H7 (cell line): ENCODE measurements at regions not wholly inside any gene's neighbourhood (a gene's known extent, or its start where the extent isn't known, plus 50 kb on each side); places are given as distances from the start of the nearest gene placed in this dataset.

ENCODE experiments used
- DNase-seq: peaks from one replicate; pipeline ENCODE4 v3.0.0; 2012
- H3K27me3 ChIP-seq: 2 replicates; pipeline ENCODE4 v1.6.0; 2011; ENCODE audit warnings: mild to moderate bottlenecking, low read length; ENCODE audit not compliant: control insufficient read depth, insufficient read depth
- H3K36me3 ChIP-seq: replicated peaks from 2 replicates; pipeline ENCODE4 v1.5.1; 2011; ENCODE audit warnings: low read length; ENCODE audit not compliant: control insufficient read depth, insufficient read depth
- H3K4me3 ChIP-seq: 2 replicates; pipeline ENCODE4 v1.5.1; 2011; ENCODE audit warnings: low read depth, mild to moderate bottlenecking, control low read depth, low read length, moderate library complexity; ENCODE audit not compliant: insufficient read depth

DNA sequence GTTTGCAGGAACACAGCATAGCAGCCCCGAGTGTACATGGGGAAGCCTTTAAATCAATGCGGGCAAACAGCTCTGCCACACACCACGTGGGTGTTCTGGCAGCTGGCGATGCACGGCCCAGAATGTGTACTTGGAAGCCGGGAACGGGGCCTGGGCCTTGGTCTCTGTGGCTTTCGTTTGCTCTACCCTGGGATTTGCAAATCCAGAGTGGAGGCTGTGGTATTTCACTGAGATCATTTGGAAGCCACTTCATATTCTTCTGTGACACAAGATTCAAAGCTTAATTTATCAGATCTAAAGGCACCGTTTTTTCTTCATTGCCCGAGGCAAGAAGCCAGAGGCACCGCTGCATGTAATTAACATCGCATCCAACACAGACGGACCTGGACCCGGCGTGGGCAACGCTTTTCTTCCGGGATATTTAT lies 246.3 kb upstream of the MYT1L start:
- DNase-seq, result no peak
- Histone ChIP-seq H3K36me3 (no peaks in the 10 kb centered on the region), H3K27me3 (no peaks in the 10 kb centered on the region), H3K4me3 (no peak overlapping the region)

- Histone ChIP-seq H3K4me3 (no peak overlapping the region), H3K27me3 (no peaks in the 10 kb centered on the region), H3K36me3 (no peaks in the 10 kb centered on the region)
- DNase-seq, result no peak
These were observed 244.9 kb upstream of the MYT1L start for GRCh38 chr2:2575870-2576386.

DNA sequence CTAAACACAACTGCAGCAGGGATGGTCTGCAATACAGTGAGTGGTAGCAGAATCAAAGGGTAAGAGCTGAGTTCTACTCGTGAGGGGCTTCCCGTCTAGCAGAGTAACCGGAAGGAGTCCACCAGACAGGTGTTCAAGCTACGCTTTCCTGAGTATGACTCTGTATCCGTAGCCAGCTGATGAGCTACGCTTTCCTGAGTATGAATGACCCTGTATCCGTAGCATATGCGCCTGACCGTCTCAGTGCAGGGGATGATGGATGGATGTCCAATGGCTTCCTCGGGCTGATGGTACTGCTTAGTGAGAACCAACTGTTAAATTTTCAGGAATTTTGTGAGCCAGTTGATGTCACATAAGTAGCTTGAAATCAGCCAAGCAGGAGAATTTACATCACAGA lies 244.1 kb upstream of the MYT1L start:
- no peaks in the 10 kb centered on the region for H3K36me3 ChIP-seq
- no peak for DNase-seq
- no peak overlapping the region for H3K4me3 ChIP-seq
- no peaks in the 10 kb centered on the region for H3K27me3 ChIP-seq

DNA sequence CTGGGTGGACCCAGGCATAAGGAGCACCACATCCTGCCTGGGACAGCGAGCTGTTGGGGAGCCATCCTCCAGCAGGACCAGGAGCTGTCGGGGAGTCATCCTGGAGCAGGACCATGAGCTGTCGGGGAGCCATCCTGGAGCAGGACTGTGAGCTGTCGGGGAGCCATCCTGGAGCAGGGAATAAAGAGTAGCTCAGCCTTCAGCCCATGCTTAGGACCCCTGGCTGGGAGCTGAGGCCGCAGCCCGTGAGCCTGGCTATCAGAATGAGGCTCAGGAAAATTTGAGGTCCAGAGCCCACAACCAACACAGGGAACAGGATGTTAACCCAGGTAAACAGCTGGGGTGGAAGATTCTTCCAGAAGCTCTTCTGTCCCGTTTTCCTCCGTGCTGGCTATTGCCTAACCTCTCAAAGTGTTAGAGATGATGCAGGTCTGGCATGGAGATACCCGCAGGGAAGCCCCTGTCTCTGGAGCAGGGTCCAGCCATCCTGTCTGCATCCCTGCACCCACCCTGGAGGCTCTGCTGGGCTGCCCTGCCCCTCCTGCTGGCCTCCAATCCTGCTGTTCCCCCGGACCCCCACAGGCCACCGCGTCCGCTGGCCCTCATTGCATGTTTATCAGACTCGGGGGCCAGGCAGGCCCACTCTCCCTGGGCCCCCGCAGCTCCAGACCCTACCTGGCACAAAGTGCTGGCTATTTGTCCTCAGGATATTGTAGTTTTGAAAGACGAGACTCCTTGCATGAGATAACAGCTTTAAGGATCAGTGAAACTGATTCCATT lies 243.5 kb upstream of the MYT1L start:
- DNase-seq, result no peak
- Histone ChIP-seq H3K36me3 (no peaks in the 10 kb centered on the region), H3K27me3 (no peaks in the 10 kb centered on the region), H3K4me3 (no peak overlapping the region)

DNA sequence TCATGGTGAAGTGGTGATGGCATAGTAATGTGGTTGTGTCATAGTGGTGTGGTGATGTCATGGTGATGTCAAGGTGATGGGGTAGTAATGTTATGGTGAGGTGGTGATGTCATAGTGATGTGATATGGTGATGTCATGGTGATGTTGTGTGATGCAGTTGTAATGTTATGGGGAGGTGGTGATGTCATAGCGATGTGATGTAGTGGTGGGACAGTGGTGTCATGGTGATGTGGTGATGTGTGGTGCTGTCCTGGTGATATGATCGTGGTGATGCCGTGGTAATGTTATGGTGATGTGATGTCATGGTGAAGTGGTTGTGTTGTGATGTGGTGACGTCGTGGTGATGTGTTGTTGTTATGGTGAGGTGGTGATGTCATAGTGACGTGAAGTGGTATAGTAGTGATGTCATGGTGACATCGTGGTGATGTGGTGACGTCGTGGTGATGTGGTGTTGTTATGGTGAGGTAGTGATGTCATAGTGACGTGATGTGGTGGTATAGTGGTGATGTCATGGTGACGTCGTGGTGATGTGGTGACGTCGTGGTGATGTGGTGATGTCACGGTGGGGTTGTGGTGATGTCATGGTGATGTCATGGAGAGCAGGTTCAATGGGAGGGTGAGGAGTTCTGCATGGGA lies 242.7 kb upstream of the MYT1L start:
- H3K27me3 ChIP-seq, result no peaks in the 10 kb centered on the region
- no peak overlapping the region for H3K4me3 ChIP-seq
- no peak for DNase-seq
- H3K36me3 ChIP-seq, result no peaks in the 10 kb centered on the region

DNA sequence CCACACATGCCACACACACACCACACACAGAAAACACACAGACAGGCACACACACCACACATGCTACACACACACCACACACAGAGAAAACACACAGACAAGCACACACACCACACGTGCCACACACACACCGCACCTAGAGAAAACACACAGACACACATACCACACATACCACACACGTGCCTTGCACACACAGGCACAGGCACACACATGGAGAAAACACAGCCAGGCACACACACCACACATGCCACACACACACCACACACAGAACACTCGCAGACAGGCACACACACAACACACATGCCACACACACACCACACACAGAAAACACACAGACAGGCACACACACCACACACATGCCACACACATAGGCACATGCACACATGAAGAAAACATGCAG lies 242.1 kb upstream of the MYT1L start:
- H3K36me3 ChIP-seq, result no peaks in the 10 kb centered on the region
- DNase-seq, result no peak

DNA sequence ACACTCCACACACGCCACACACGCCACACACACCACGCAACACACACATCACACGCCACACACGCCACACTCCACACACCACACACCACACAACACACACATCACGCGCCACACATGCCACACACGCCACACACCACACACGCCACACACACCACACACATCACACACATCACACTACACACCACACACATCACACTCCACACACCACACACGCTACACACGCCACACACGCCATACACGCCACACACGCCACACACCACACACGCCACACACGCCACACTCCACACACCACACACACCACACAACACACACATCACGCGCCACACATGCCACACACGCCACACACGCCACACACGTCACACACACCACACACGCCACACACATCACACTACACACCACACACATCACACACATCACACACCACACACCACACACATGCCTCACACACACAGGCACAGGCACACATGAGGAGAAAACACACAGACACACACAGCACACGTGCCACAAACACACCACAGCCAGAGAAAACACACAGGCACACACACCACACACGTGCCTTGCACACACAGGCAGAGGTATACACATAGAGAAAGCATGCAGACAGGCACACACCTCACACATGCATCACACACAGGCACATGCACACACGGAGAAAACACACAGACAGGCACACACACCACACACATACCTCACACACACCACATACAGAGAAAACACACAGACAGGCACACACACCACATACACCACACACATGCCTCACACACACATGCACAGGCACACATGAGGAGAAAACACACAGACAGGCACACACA lies 241.5 kb upstream of the MYT1L start:
- H3K27me3 ChIP-seq, result no peaks in the 10 kb centered on the region
- H3K4me3 ChIP-seq, result no peak overlapping the region
- H3K36me3 ChIP-seq, result no peaks in the 10 kb centered on the region
- no peak for DNase-seq

More for the DNA sequence above, 242.1 kb upstream of the MYT1L start:
- Histone ChIP-seq H3K4me3 (no peak overlapping the region), H3K27me3 (no peaks in the 10 kb centered on the region)

DNA sequence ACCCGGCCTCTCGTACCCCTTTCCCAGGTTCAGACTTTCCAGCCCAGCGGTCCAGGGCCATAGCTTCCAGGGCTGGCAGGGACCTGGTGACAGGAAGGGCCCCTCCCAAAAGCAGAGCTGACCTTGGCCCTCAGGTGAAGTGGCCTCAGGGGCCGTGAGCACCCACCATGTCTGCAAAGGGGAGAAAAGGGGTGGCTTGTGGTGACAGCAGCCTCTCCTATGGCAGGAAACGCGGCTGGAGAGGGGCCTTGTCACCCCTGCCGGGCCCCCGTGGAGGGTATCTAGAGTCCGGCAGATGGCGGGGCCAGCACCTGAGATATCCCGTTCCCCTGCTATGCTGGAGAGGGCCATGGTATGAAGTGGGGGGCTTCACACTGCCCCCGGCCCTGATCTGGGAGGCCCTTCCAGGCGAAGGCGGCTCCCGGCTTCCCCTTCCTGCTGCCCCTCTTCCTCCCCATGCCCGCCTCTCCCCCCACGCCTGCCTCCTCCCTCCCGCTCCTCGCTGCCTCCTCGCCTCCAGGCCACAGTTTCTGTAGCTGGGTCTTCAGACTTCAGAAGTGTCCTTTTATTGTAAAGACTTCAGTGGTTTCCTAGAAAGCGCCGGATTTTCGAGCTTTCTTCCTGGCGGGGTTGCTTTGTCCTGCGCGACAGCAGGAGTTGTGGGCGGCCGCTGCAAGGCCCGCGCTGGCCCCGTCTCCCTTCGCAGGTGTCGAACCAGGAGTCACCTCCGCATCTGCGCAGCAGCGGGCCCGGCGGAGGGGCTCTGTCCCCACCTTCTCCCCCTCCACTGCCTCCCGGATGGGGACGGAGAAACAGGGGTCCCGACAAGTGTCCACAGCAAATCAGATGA lies 240.5 kb upstream of the MYT1L start:
- DNase-seq, result peak; percentile 58
- H3K27me3 ChIP-seq, result no peaks in the 10 kb centered on the region
- H3K36me3 ChIP-seq, result no peaks in the 10 kb centered on the region
- H3K4me3 ChIP-seq, result no peak overlapping the region

DNA sequence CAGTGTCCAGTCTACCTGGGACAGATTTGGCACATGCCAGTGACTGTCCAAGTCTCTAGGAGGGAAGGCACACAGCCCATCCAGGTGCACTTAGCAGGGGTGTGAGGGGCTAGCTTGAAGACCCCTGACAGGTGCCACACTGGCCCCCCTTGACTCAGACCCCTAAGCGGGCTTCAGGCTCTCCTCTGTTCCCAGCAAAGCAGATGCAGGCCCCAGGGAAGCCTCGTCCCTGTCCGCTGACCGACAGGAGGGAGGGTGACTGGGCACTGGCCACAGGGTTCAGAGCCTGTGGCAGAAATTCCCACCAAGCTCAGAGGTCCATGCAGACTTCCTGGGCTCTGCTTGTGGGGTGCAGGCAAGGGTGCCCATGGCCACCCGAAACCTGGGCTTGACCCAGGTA lies 239.8 kb upstream of the MYT1L start:
- Histone ChIP-seq H3K27me3 (no peaks in the 10 kb centered on the region), H3K4me3 (no peak overlapping the region), H3K36me3 (no peaks in the 10 kb centered on the region)
- no peak for DNase-seq

DNA sequence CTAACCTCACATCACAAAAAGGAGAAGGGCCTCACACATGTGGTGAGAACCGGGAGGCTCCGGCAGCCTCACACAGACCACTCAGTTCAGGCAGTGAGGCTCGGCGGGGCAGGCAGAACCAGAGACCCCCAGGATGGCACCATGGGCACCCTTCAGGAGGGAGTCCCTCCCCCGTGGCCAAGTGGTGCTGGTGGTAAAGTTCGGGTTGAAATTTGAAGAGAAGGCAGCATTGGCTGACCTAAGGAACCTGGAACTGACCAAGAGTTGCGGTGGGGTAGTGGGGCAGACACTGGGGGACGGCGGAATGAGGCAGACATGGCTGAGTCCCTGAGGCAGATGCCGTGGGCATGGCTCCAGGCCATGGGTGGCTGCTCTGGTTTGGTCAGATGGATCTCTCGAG lies 239.3 kb upstream of the MYT1L start:
- Histone ChIP-seq H3K4me3 (no peak overlapping the region), H3K27me3 (no peaks in the 10 kb centered on the region; the same call in 1 of the 2 replicates), H3K36me3 (no peaks in the 10 kb centered on the region)
- DNase-seq, result no peak

DNA sequence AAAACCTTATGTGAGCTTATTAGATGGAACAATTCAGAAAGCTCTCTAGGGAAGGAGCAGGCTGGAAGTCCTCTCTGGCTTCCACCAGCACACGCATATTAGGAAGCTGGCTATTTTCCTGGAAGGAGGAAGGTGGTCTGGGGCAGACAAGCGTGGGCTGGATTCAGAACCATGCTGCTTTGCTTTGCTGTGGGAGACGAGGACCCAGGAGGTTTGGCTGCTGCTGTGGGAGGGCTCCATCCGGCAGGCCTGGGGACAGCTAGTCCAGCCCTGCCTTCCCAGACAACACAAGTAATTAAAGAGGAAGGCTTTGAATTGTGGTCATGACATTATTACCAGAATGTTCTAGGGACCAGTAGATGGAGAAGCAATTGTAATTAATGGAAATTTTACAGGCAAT lies 238.8 kb upstream of the MYT1L start:
- Histone ChIP-seq H3K4me3 (no peak overlapping the region), H3K27me3 (no peaks in the 10 kb centered on the region; the same call in 1 of the 2 replicates), H3K36me3 (no peaks in the 10 kb centered on the region)
- DNase-seq, result no peak

- no peak for DNase-seq
- Histone ChIP-seq H3K36me3 (no peaks in the 10 kb centered on the region), H3K27me3 (no peaks in the 10 kb centered on the region; the same call in 1 of the 2 replicates)
These were observed 238.2 kb upstream of the MYT1L start for GRCh38 chr2:2569306-2569705.

GRCh38 chr2:2568411-2568810 lies 237.3 kb upstream of the MYT1L start:
- no peak for DNase-seq
- Histone ChIP-seq H3K36me3 (no peaks in the 10 kb centered on the region), H3K4me3 (no peak overlapping the region), H3K27me3 (no peaks in the 10 kb centered on the region; the same call in 1 of the 2 replicates)

More at GRCh38 chr2:2569306-2569705, 238.2 kb upstream of the MYT1L start:
- no peak overlapping the region for H3K4me3 ChIP-seq

DNA sequence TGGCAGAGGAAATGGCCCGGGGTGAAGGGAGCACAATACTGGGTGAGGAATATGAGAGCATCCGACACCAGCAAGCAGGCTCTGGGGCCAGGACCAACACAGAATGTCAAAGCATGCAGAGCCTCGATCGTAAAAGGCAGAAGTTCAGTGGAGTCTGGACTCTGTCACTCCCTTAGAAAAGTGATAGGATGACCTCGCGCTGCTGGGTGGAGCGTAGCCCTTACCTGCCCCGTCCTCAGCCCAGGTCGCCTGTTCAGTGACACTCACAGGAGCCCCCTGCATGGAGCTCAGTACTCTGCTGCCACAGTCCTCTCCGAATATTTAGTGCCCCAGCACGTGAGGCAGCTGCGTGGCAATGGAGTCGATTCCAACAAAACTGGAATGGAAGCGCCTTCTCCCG lies 236.7 kb upstream of the MYT1L start:
- Histone ChIP-seq H3K27me3 (no peaks in the 10 kb centered on the region; the same call in 1 of the 2 replicates), H3K4me3 (no peak overlapping the region), H3K36me3 (no peaks in the 10 kb centered on the region)
- peak; percentile 32 for DNase-seq
